K562 (cell line): ENCODE measurements at regions not wholly inside any gene's neighbourhood (a gene's known extent, or its start where the extent isn't known, plus 50 kb on each side); places are given as distances from the start of the nearest gene placed in this dataset.

ENCODE experiments used
- ARID3A ChIP-seq: IDR thresholded peaks from 2 replicates; pipeline ENCODE4 v1.6.1; 2012; ENCODE audit warnings: low read depth, low read length, improper control_type of control experiment, borderline replicate concordance
- HNRNPK ChIP-seq: fragments of 200-400 bp; formaldehyde crosslinking; IDR thresholded peaks from one replicate; pipeline ENCODE4 v1.6.1; 2018; ENCODE audit warnings: mild to moderate bottlenecking, low read depth, low read length; ENCODE audit not compliant: poor library complexity, severe bottlenecking
- NUFIP1 ChIP-seq: fragments of 450-650 bp; IDR thresholded peaks from 2 replicates; pipeline ENCODE4 v1.6.1; 2018; ENCODE audit not compliant: partially characterized antibody
- TARDBP ChIP-seq: fragments of 450-650 bp; IDR thresholded peaks from 2 replicates; pipeline ENCODE4 v1.6.1; 2016
- TBP ChIP-seq: optimal IDR thresholded peaks from 2 replicates; pipeline ENCODE3; 2011; ENCODE audit warnings: low read depth, low read length, improper control_type of control experiment
- THRB ChIP-seq: fragments of 450-650 bp; formaldehyde crosslinking; conservative IDR thresholded peaks from 2 replicates; pipeline ENCODE4 v1.4.0; 2022; ENCODE audit warnings: mild to moderate bottlenecking, missing genetic modification characterization
- ZNF449 ChIP-seq: fragments of 250-450 bp; sonication (Bioruptor Pico); IDR thresholded peaks from 2 replicates; pipeline ENCODE4 v1.8.0; 2022; ENCODE audit warnings: moderate library complexity, mild to moderate bottlenecking, inconsistent platforms
- ZNF695 ChIP-seq: fragments of 450-650 bp; formaldehyde crosslinking; IDR thresholded peaks from 2 replicates; pipeline ENCODE4 v1.4.0; 2020; ENCODE audit warnings: mild to moderate bottlenecking, moderate library complexity

GRCh38 chr4:159434114-159434870 is 331.4 kb downstream of the RAPGEF2 start (continued):
- no peak for TF ChIP-seq ARID3A
- no peak for TF ChIP-seq ZNF449 (CRISPR knock-in tag)
- no peak for TF ChIP-seq HNRNPK
- no peak for TF ChIP-seq ZNF695
- no peak for TF ChIP-seq TBP
- TF ChIP-seq NUFIP1, result no peak
- TF ChIP-seq THRB (CRISPR knock-in tag), result no peak
- no peak for TF ChIP-seq TARDBP
